Endothelial cell of umbilical vein (primary cell): ENCODE measurements at regions not wholly inside any gene's neighbourhood (a gene's known extent, or its start where the extent isn't known, plus 50 kb on each side); places are given as distances from the start of the nearest gene placed in this dataset.

Experiments used
- BruUV-seq: library from RNA; stranded (reverse); fragments of 400-500 nt; replicated peaks from 2 replicates; lab custom pipeline; 2021; lab: Mats Ljungman, UMichigan
- CTCF ChIA-PET: fragments of 300-600, 350-600 bp; sonication (Branson Sonifier 250); formaldehyde crosslinking; loops from one replicate; lab custom pipeline; 2021; ENCODE audit warnings: antibody characterized with exemption, inconsistent platforms; lab: Charles Lee
- POLR2A ChIA-PET: fragments of 300-600, 350-600 bp; sonication (Branson Sonifier 250); formaldehyde crosslinking; loops from one replicate; lab custom pipeline; 2021; ENCODE audit warnings: antibody characterized with exemption, inconsistent platforms; lab: Charles Lee
- DNase-seq: peaks from one replicate; pipeline ENCODE4 v3.0.0-alpha.2; 2011; ENCODE audit warnings: low read depth, low spot score
- FAIRE-seq: peaks from 2 replicates; lab custom pipeline; 2011; peaks lifted over from hg19 to GRCh38; lab: Jason Lieb, UNC
- H2AFZ ChIP-seq: 2 replicates; pipeline ENCODE4 v1.6.0; 2012; ENCODE audit warnings: low read depth, low read length, control low read depth, inconsistent platforms
- H3K27ac ChIP-seq: 2 replicates; pipeline ENCODE4 v1.5.1; 2011; ENCODE audit warnings: low read depth, mild to moderate bottlenecking, control low read depth, low read length, moderate library complexity; ENCODE audit not compliant: insufficient read depth
- H3K27me3 ChIP-seq, 2 experiments: 2 replicates each; pipeline versions ENCODE4 v1.6.0 to v1.6.1; 2011; ENCODE audit warnings: low read length in 2 of 2, mixed read lengths in 1 of 2; ENCODE audit not compliant: control insufficient read depth in 2 of 2, insufficient read depth in 2 of 2
- H3K36me3 ChIP-seq, 2 experiments: 2 replicates in 1 of 2; 3 replicates in 1 of 2; pipeline ENCODE4 v1.5.1; 2011; ENCODE audit warnings: low read length in 2 of 2, mild to moderate bottlenecking in 1 of 2, moderate library complexity in 1 of 2; ENCODE audit not compliant: control insufficient read depth in 2 of 2, insufficient read depth in 2 of 2; ENCODE audit errors: extremely low read depth in 1 of 2
- H3K4me1 ChIP-seq: 3 replicates; pipeline ENCODE4 v1.5.1; 2011; ENCODE audit warnings: mild to moderate bottlenecking, low read length; ENCODE audit not compliant: control insufficient read depth, insufficient read depth; ENCODE audit errors: extremely low read depth
- H3K4me2 ChIP-seq: 2 replicates; pipeline ENCODE4 v1.6.1; 2011; ENCODE audit warnings: low read length, control low read depth, mixed read lengths; ENCODE audit not compliant: insufficient read depth
- H3K4me3 ChIP-seq, 3 experiments: fragments of 200-600 bp in 1 of 3; sonication (generic), shearing (Covaris generic) in 1 of 3; replicated peaks in 1 of 3; 2 replicates each; pipeline ENCODE4 v1.5.1; 2011 to 2016; ENCODE audit warnings: control low read depth in 3 of 3, low read length in 3 of 3, mild to moderate bottlenecking in 2 of 3, inconsistent platforms in 1 of 3, low read depth in 1 of 3, moderate library complexity in 1 of 3; ENCODE audit not compliant: insufficient read depth in 1 of 3
- H3K79me2 ChIP-seq: 2 replicates; pipeline ENCODE4 v1.6.0; 2012; ENCODE audit warnings: low read length, inconsistent platforms; ENCODE audit not compliant: control insufficient read depth, insufficient read depth
- H3K9ac ChIP-seq: replicated peaks from 2 replicates; pipeline ENCODE3; 2011; ENCODE audit warnings: low read length, control low read depth; ENCODE audit not compliant: insufficient read depth; ENCODE audit errors: extremely low read depth
- H3K9me1 ChIP-seq: replicated peaks from 3 replicates; pipeline ENCODE4 v1.6.0; 2011; ENCODE audit warnings: mild to moderate bottlenecking, low read length; ENCODE audit not compliant: control insufficient read depth, insufficient read depth; ENCODE audit errors: extremely low read depth
- H3K9me3 ChIP-seq: replicated peaks from 2 replicates; pipeline ENCODE4 v1.5.1; 2012; ENCODE audit warnings: low read length, inconsistent platforms; ENCODE audit not compliant: control insufficient read depth, insufficient read depth
- H4K20me1 ChIP-seq: replicated peaks from 2 replicates; pipeline ENCODE3; 2011; ENCODE audit warnings: mild to moderate bottlenecking, low read length; ENCODE audit not compliant: control insufficient read depth, insufficient read depth; ENCODE audit errors: extremely low read depth
- CTCF ChIP-seq, 2 donors: IDR thresholded peaks; 1 replicate in 1 of 2; 2 replicates in 1 of 2; pipeline ENCODE4 v1.5.1; 2011; ENCODE audit warnings: low read length in 2 of 2, mild to moderate bottlenecking in 2 of 2, moderate library complexity in 2 of 2, control low read depth in 1 of 2, inconsistent platforms in 1 of 2, low read depth in 1 of 2; ENCODE audit not compliant: insufficient read depth in 1 of 2; ENCODE audit errors: extremely low read depth in 1 of 2
- EZH2 ChIP-seq: IDR thresholded peaks from 2 replicates; pipeline ENCODE4 v1.6.1; 2012; ENCODE audit warnings: borderline replicate concordance, low read depth, mild to moderate bottlenecking, moderate library complexity, low read length, inconsistent platforms; ENCODE audit not compliant: severe bottlenecking
- FOS ChIP-seq: IDR thresholded peaks from 2 replicates; pipeline ENCODE4 v1.6.1; 2011; ENCODE audit warnings: mild to moderate bottlenecking, low read length, moderate library complexity, borderline replicate concordance; ENCODE audit not compliant: insufficient read depth
- GATA2 ChIP-seq: IDR thresholded peaks from 2 replicates; pipeline ENCODE4 v1.7.0; 2011; ENCODE audit warnings: low read depth, mild to moderate bottlenecking, moderate library complexity, mixed read lengths, low read length; ENCODE audit not compliant: insufficient read length, insufficient read depth
- JUN ChIP-seq: IDR thresholded peaks from 2 replicates; pipeline ENCODE4 v1.6.1; 2011; ENCODE audit warnings: borderline replicate concordance, low read depth; ENCODE audit not compliant: insufficient read length, insufficient read depth
- MYC ChIP-seq: IDR thresholded peaks from one replicate; pipeline ENCODE4 v1.6.1; 2011; ENCODE audit warnings: mild to moderate bottlenecking, low read depth, low read length
- POLR2A ChIP-seq: IDR thresholded peaks from 2 replicates; pipeline ENCODE4 v1.6.1; 2012; ENCODE audit warnings: low read depth, mild to moderate bottlenecking, control low read depth, low read length
- POLR2AphosphoS5 ChIP-seq: IDR thresholded peaks from 2 replicates; pipeline ENCODE4 v1.6.1; 2012; ENCODE audit warnings: low read depth, mild to moderate bottlenecking, control low read depth, low read length, moderate library complexity; ENCODE audit not compliant: insufficient read depth
- dilution Hi-C: fragments of 300-500 bp; cut with MboI; formaldehyde crosslinking; loops from one replicate; pipeline ENCODE4 v1.15.0; 2019; ENCODE audit warnings: low sequenced_read_pairs; ENCODE audit not compliant: extremely low pct_ligation_motif_present
- intact Hi-C: fragments of 100-400 bp; cut with micrococcal nuclease; formaldehyde crosslinking; loops from one replicate; pipeline ENCODE4 v1.10.0; 2022
- TF ChIP-seq, protein P1 (sequence below): IDR thresholded peaks from 2 replicates; pipeline ENCODE4 v1.6.1; 2011; ENCODE audit not compliant: insufficient read depth, insufficient read length

DNA sequence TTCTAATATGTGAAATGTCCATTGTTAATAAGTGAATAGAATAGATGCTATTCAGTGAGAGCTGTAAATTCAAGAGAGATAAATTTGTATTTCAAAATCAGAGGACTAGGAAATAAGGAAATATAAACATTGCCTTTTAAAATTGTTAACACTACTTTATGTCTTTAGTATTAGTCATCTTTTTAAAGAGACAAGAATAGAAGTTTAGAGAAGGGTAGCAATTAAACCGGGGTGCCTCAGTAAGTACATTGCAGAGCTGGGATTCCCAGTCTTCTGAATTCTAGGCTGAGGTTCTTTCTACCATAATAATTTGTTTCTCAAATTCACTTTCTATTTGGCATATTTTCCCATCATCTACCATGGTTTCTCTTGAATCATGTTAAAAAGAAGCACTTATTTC, 498.6 kb downstream of the SLC16A7 start:
- no peak overlapping the region for H3K4me3 ChIP-seq
- DNase-seq (no peak), FAIRE-seq (no peak)
- H3K9me3 ChIP-seq = no peaks in the 10 kb centered on the region
- no peaks in the 10 kb centered on the region for H3K9me1 ChIP-seq
- H3K9ac ChIP-seq = no peak overlapping the region
- CTCF ChIA-PET = no interaction called here
- H2AFZ ChIP-seq = no peak overlapping the region
- BruUV-seq = no TSS peak
- H3K4me1 ChIP-seq = no peaks in the 10 kb centered on the region
- dilution Hi-C loops (no loop called here), intact Hi-C loops (no loop called here)
- TF ChIP-seq MYC (no peak), POLR2A (no peak), EZH2 (no peak), POLR2AphosphoS5 (no peak), CTCF (IDR thresholded peaks at IDR 0.05; ENCODE audit: extremely low read depth in 1 of 2, insufficient read depth in 1 of 2, low read depth in 1 of 2, low read length in 2 of 2) (no peak), FOS (no peak), JUN (no peak), GATA2 (no peak)
- TF ChIP-seq, protein P1, sequence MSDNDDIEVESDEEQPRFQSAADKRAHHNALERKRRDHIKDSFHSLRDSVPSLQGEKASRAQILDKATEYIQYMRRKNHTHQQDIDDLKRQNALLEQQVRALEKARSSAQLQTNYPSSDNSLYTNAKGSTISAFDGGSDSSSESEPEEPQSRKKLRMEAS = no peak
- no peaks in the 10 kb centered on the region for H3K36me3 ChIP-seq
- H3K27me3 ChIP-seq = no peaks in the 10 kb centered on the region
- no peaks in the 10 kb centered on the region for H4K20me1 ChIP-seq
- H3K27ac ChIP-seq = no peak overlapping the region
- POLR2A ChIA-PET = no interaction called here
- H3K79me2 ChIP-seq = no peaks in the 10 kb centered on the region
- no peak overlapping the region for H3K4me2 ChIP-seq
